ENCODE measurements at regions not wholly inside any gene's neighbourhood (a gene's known extent, or its start where the extent isn't known, plus 50 kb on each side); places are given as distances from the start of the nearest gene placed in this dataset.
"Not testable (repeated sequence)": the region's sequence is repeated elsewhere in the genome, so short reads cannot be mapped to it uniquely, and the experiment has no call there.

GRCh38 chr13:100787899-100788298, 113.3 kb upstream of the TMTC4 start:
- H3K4me3 ChIP-seq (ENCODE audit: low read depth, low read length) = no peak overlapping the region
- no peak for TF ChIP-seq CTCF (IDR thresholded peaks at IDR 0.05; ENCODE audit: low read depth, low read length)

- H3K4me3 ChIP-seq (ENCODE audit: low read depth, low read length) = not testable (repeated sequence)
Measured at GRCh38 chr13:100776686-100777085, 102.1 kb upstream of the TMTC4 start.

GRCh38 chr13:100773923-100774663, 99.5 kb upstream of the TMTC4 start:
- no peak overlapping the region for H3K4me3 ChIP-seq (ENCODE audit: low read depth, low read length)
- no peak for TF ChIP-seq CTCF (IDR thresholded peaks at IDR 0.05; ENCODE audit: low read depth, low read length)

GRCh38 chr13:100773429-100773828, 98.8 kb upstream of the TMTC4 start:
- no peak overlapping the region for H3K4me3 ChIP-seq (ENCODE audit: low read depth, low read length)
- no peak for TF ChIP-seq CTCF (IDR thresholded peaks at IDR 0.05; ENCODE audit: low read depth, low read length)

- H3K4me3 ChIP-seq (ENCODE audit: low read depth, low read length) = no peak overlapping the region
- no peak for TF ChIP-seq CTCF (IDR thresholded peaks at IDR 0.05; ENCODE audit: low read depth, low read length)
Measured at GRCh38 chr13:100767192-100767591, 92.6 kb upstream of the TMTC4 start.

GRCh38 chr13:100766570-100766969, 92.0 kb upstream of the TMTC4 start:
- not testable (repeated sequence) for H3K4me3 ChIP-seq (ENCODE audit: low read depth, low read length)

- no peak overlapping the region for H3K4me3 ChIP-seq (ENCODE audit: low read depth, low read length)
- TF ChIP-seq CTCF (IDR thresholded peaks at IDR 0.05; ENCODE audit: low read depth, low read length) = no peak
Measured at GRCh38 chr13:100764937-100765336, 90.3 kb upstream of the TMTC4 start.

- H3K4me3 ChIP-seq (ENCODE audit: low read depth, low read length) = not testable (repeated sequence)
Measured at GRCh38 chr13:100762126-100762525, 87.5 kb upstream of the TMTC4 start.

- no peak for TF ChIP-seq CTCF (IDR thresholded peaks at IDR 0.05; ENCODE audit: low read depth, low read length)
- no peak overlapping the region for H3K4me3 ChIP-seq (ENCODE audit: low read depth, low read length)
Measured at GRCh38 chr13:100755891-100756290, 81.3 kb upstream of the TMTC4 start.
